ENCODE measurements at regions not wholly inside any gene's neighbourhood (a gene's known extent, or its start where the extent isn't known, plus 50 kb on each side); places are given as distances from the start of the nearest gene placed in this dataset.

DNA sequence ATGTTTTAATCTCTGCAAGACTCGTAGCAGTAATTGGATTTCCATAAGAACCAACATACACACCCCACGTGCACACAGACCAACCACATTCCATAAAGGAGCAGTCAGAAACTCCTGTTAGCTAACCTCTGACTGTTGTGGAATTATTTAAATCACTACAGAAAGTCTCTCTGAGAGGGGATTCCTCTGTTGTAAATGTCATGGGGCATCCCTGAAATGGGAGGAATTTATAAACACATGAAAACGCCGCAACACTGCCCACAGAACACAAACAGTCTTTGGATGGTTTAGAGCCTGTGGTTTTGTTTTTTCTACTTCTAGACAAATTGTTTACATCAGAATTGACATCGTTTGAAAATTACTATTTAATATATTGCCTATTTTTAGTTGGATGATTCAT lies 740.1 kb upstream of the GRM7 start:
- TF ChIP-seq, protein P1, sequence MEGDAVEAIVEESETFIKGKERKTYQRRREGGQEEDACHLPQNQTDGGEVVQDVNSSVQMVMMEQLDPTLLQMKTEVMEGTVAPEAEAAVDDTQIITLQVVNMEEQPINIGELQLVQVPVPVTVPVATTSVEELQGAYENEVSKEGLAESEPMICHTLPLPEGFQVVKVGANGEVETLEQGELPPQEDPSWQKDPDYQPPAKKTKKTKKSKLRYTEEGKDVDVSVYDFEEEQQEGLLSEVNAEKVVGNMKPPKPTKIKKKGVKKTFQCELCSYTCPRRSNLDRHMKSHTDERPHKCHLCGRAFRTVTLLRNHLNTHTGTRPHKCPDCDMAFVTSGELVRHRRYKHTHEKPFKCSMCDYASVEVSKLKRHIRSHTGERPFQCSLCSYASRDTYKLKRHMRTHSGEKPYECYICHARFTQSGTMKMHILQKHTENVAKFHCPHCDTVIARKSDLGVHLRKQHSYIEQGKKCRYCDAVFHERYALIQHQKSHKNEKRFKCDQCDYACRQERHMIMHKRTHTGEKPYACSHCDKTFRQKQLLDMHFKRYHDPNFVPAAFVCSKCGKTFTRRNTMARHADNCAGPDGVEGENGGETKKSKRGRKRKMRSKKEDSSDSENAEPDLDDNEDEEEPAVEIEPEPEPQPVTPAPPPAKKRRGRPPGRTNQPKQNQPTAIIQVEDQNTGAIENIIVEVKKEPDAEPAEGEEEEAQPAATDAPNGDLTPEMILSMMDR (IDR thresholded peaks at IDR 0.05; ENCODE audit: low read length, missing control alignments): no peak
- no peak overlapping the region for H3K4me3 ChIP-seq (replicated peaks; ENCODE audit: low read depth, low read length)
- no peak for DNase-seq (ENCODE audit: low read depth)

DNA sequence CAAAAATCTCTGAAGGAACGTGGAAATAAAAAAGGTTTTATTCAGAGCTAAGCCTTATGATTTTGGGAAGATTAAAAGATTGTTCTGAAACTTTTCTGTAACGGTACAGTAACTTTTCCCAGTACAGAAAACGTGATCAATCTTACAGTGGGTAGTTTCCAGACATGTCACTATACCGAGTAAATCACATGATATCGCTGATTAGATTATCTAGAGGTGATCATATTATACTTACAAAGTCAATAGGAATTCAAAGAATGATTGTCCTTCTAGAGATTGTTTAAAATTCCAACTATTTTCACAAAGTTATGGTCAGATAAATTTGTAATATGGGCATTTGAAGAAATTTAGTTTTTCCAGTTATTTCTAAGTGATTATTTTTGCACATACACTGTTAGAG lies 736.0 kb upstream of the GRM7 start:
- DNase-seq (ENCODE audit: low read depth): no peak
- TF ChIP-seq, protein P1 (IDR thresholded peaks at IDR 0.05; ENCODE audit: low read length, missing control alignments): no peak
- no peak overlapping the region for H3K4me3 ChIP-seq (replicated peaks; ENCODE audit: low read depth, low read length)

DNA sequence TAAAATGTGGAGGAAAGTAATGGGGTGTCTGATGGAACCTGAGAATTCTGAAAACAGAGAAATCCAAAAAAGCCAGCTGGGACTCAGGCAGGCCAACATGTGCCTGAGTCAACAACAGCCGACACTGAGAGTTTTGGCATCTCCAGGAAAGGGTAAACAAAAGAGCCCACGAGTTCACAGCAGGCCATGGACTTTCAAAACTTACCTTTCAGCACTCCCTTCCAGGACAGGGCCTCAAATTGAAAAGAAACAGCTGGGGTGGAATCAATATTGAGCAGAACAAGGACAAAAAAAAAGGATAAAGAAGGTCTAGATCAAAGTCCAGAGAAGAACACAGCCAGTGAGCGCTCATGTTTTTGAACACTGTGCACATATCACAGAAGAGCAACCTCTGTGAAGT lies 735.4 kb upstream of the GRM7 start:
- DNase-seq (ENCODE audit: low read depth): no peak
- TF ChIP-seq, protein P1 (IDR thresholded peaks at IDR 0.05; ENCODE audit: low read length, missing control alignments): no peak
- no peak overlapping the region for H3K4me3 ChIP-seq (replicated peaks; ENCODE audit: low read depth, low read length)

DNA sequence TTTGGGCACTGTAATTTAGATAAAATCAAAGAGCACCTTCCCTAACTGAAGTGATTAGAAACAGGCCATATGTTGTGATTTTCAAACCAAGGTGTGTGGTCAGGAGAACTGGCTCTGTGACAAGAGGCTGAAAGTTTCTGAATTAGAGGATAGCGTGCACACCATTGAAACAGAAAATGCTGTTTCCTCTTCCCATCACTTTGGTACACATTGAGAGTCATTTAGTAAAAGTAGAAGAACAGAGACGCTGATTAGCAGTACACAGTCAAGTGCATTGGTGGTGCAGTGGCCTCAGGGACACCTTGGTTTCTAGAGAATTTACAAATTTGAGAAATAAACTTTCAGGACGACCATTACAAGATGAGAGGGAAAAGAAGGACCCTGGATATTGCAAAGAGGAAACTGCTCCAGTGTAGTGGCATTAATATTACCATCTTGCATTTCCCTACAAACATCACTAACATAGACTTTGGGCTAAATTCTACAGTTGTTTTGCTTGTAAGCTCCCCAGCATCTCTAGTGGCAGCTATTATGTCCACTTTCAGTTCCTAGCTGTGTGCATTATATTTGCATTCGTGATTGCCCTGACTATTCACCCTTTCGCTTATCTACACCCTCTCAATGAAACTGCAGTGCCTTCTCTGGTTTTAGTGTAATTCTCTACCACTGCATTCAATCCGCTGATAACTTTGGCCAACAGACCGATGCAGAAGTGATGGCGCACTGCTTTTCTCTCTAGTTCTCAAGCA lies 728.1 kb upstream of the GRM7 start:
- TF ChIP-seq, protein P1 (IDR thresholded peaks at IDR 0.05; ENCODE audit: low read length, missing control alignments): no peak
- H3K4me3 ChIP-seq (replicated peaks; ENCODE audit: low read depth, low read length): no peak overlapping the region
- DNase-seq (ENCODE audit: low read depth): no peak

DNA sequence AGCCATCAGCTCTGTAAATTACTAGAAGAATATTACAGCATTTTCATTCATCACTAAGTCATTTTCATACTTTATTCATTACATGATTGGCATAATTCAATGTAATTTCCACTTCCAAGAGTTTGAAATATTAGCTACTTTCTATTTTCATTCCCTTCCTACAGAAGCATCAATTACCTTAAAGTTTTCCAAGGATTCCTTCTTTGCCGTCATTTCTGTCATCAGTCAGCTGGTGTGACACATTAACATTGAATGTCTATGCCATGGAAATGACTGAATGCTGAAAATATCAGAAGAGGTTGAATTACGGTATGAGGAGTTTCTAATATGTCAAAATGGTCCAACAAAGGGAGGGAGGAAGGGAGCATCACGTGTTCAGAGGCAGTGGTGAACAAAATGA lies 718.2 kb upstream of the GRM7 start:
- TF ChIP-seq, protein P1 (IDR thresholded peaks at IDR 0.05; ENCODE audit: low read length, missing control alignments): no peak

DNA sequence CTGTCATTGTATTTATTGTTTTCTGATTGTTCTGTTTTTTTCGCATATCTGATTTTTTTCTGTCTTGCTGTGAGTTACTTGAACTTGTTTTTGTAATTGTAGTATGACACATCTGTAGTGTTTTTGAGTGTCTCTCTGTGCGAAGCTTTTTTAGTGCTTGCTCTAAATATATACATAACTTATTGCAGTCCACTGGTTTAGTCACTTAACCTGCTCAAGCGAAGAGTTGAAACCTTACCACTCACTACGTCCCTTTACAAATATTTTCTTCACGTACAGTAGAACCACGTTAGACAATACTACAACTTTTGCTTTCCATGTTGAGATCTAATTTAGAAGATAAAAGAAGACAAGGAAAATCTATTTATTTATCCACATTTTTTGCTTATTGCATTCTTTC lies 713.0 kb upstream of the GRM7 start:
- no peak for DNase-seq (ENCODE audit: low read depth)
- TF ChIP-seq, protein P1 (IDR thresholded peaks at IDR 0.05; ENCODE audit: low read length, missing control alignments): no peak
- no peak overlapping the region for H3K4me3 ChIP-seq (replicated peaks; ENCODE audit: low read depth, low read length)

More for the DNA sequence above, 718.2 kb upstream of the GRM7 start:
- no peak for DNase-seq (ENCODE audit: low read depth)
- no peak overlapping the region for H3K4me3 ChIP-seq (replicated peaks; ENCODE audit: low read depth, low read length)
